ENCODE measurements at regions not wholly inside any gene's neighbourhood (a gene's known extent, or its start where the extent isn't known, plus 50 kb on each side); places are given as distances from the start of the nearest gene placed in this dataset.

DNA sequence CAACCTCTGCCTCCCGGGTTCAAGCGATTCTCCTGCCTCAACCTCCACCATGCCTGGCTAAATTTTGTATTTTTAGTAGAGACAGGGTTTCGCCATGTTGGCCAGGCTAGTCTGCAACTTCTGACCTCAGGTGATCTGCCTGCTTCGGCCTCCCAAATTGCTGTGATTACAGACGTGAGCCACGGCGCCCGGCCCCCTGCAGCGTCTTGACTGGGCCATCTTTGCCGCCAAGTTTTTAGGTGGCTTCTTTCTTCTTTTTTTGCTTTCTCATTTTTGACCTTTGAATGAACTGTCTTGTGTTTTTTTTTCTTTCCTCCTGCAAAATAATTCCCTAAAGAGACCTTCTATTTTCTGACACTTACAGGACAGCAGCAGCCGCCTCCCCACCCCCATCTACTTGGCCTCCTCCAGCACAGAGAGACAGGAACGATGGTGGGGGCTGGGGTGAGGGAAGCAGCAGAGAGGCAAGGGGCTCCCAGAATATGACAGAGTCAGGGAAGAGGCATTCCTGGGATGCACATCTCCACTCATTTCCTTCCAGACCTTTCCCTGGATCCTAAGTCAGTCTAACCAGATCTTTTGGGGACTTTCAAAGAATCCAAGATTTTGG, 92.6 kb upstream of the ALX4 start:
- H3K27me3 Mint-ChIP-seq = peaks cover 9% of the 10 kb centered on the region
- DNase-seq = no peak
- H3K4me1 Mint-ChIP-seq = no peaks in the 10 kb centered on the region
- H3K4me3 Mint-ChIP-seq = no peak overlapping the region
- no peak overlapping the region for H3K27ac Mint-ChIP-seq
- no peaks in the 10 kb centered on the region for H3K9me3 Mint-ChIP-seq
- no peaks in the 10 kb centered on the region for H3K36me3 Mint-ChIP-seq

DNA sequence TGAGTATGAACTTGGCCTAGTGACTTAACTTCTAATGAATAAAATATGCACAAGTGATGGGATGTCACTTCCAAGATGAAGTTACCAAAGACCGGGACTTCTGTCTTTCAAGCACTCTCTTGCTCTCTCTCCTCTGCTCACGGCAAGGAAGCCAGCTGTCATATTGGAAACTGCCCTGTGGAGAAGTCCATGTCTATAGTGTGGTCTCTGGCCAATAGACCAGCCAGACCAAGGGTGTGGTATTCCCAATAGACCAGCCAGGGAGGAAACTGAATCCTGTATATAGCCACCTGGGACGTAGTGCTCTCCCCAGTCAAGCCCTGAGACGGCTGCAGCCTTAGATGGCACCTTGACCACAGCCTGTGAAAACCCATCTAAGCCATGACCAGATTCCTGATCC, 93.2 kb upstream of the ALX4 start:
- Mint-ChIP-seq H3K36me3 (no peaks in the 10 kb centered on the region), H3K27ac (no peak overlapping the region), H3K27me3 (peaks cover 5% of the 10 kb centered on the region), H3K4me1 (no peaks in the 10 kb centered on the region), H3K9me3 (no peaks in the 10 kb centered on the region), H3K4me3 (no peak overlapping the region)
- DNase-seq = no peak

DNA sequence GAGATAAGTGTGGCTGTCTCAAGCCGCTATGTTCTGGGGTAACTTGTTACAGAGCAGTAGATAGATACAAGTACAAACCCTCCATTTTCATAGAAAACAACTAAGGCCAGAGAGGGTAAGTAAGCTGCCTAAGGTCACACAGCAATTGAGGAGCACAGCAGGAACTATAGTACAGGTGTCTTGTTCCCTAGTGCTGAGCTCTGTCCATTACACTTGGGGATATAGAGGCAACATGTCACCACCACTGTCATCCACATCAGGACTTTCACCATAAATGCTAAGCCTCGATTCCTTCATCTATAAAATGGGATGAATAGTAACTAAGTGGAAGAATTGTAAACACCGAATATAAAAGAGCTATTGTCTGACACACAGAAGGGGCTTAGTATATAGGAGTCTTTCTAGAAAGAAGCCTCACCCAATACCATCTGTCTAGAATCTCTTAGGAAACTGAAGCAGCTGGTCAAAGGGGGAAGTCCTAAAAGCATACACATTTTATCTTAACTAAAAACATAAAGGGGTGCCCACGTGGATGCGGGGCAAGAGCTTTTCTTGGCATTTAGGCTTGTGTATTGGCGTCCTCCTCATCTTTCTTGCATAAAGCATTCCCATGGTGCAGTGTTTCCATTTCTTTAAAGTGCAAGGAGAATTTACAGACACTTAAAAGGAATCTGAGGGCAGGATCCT, 93.8 kb upstream of the ALX4 start:
- no peak for DNase-seq

DNA sequence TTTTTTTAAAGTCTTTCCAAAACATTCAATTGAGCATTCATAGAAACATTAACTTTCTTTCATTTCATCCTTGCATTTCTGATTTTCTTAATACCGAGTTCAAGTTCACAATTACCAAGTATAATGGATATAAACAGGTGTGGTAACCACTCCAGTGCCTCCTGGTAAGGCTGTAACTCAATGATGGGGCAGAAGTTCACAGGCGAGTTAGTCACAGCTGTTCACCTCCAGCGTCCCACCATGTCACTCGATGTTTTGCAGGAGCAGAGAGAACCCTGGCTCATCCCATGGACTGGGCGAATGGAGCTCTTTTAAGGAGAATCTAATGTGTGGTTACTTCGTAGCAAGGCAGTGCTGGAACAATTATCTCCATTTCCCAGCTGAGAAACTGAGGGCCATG, 94.4 kb upstream of the ALX4 start:
- peaks cover 5% of the 10 kb centered on the region for H3K27me3 Mint-ChIP-seq
- H3K4me3 Mint-ChIP-seq = no peak overlapping the region
- no peaks in the 10 kb centered on the region for H3K36me3 Mint-ChIP-seq
- H3K9me3 Mint-ChIP-seq = no peaks in the 10 kb centered on the region
- no peak overlapping the region for H3K27ac Mint-ChIP-seq
- H3K4me1 Mint-ChIP-seq = no peaks in the 10 kb centered on the region
- DNase-seq = no peak

More for the DNA sequence above, 93.8 kb upstream of the ALX4 start:
- no peak overlapping the region for H3K4me3 Mint-ChIP-seq
- H3K9me3 Mint-ChIP-seq = no peaks in the 10 kb centered on the region
- no peaks in the 10 kb centered on the region for H3K36me3 Mint-ChIP-seq
- H3K27ac Mint-ChIP-seq = no peak overlapping the region
- no peaks in the 10 kb centered on the region for H3K4me1 Mint-ChIP-seq
- H3K27me3 Mint-ChIP-seq = peaks cover 5% of the 10 kb centered on the region

DNA sequence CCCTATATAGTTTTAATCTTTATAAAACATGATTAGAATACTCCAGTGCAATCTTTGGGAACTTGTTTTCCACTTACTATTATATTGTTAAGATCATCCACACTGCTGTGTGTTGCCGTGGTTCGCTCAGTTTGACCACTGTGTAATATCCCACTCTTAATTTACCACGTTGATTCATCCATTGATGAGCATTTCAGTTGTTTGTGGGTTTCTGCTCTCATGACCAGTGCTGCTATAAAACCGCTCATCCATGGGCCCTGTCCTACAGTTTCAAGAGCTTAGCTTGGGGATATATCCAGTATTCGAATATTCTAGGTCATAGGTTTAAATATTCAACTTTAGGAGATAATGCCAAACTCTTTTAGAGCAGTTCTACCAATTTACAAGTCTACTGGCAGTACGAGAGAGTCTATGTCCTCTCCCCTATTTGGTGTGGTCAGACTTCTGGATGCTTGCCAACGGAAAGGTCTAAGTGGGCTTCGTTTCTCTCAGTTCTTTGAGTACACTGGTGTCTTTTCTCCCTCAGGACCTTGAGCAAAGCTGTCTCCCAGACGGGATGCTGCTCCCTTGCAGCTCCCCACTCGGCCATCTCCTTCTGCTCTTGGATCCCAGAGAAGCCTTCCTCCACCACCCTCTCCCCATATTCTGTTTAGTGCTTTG, 94.9 kb upstream of the ALX4 start:
- Mint-ChIP-seq H3K27me3 (peaks cover 9% of the 10 kb centered on the region), H3K27ac (no peak overlapping the region), H3K4me3 (no peak overlapping the region), H3K36me3 (no peaks in the 10 kb centered on the region), H3K9me3 (no peaks in the 10 kb centered on the region), H3K4me1 (no peaks in the 10 kb centered on the region)
- no peak for DNase-seq

DNA sequence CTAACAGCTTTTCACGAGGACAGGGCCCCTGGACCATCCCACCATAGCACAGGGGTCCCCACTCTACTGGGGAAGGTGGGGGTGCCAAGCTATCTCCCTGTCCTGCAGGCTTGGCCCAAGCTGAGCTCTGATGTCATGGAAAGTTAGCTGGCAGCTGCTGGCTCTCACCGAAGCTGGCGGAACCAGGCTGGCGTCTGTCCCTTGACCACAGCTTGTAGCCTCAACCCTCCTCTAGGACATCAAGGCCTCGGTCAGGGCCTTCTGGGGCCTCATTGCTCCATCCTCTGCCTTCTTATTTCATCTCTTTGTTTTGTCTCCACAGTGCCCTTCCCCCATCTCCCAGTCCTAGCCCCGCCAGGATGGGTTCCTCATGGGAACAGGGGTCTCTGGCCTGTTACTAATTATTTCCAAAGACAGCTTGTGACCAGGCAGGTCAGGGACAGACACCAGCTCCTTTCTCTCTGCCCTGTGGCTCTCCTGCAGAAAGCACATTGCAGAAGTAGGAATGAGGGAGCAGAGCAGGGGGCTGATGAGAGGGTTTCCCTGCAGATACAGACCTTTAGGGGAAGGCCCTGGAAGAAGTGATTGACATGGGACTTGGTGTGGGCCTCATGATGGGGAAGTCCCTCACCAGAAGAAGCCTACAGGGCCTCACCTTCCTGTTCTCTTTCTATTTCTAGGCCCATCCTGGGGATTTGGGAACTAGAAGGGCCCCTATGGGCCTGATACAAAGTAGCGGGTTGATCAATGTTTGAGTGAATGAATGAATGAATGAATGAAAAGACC, 97.5 kb upstream of the ALX4 start:
- Mint-ChIP-seq H3K36me3 (no peaks in the 10 kb centered on the region), H3K4me1 (no peaks in the 10 kb centered on the region), H3K4me3 (no peak overlapping the region), H3K27ac (no peak overlapping the region), H3K9me3 (peaks cover 1% of the 10 kb centered on the region), H3K27me3 (peaks cover 8% of the 10 kb centered on the region)
- no peak for DNase-seq

DNA sequence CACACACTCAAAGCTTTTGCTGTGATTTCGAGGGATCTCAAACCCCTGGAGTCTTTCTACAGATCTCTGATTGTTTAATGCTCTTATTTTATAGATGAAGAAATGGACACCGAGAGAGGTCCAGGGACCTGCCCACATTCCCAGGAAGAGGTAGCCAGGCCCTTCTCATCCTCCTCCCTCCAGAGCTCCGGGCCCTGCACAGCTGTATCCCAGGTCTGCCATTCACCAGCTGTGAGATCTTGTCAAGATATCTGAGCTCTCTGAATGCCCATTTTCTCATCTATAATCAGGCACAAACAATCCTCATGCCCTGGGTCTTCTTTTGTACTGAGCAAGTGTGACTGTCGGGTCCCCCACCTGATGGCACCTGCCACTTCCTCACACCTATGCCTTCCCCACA, 98.2 kb upstream of the ALX4 start:
- Mint-ChIP-seq H3K36me3 (no peaks in the 10 kb centered on the region), H3K4me1 (no peaks in the 10 kb centered on the region), H3K4me3 (no peak overlapping the region), H3K27ac (no peak overlapping the region), H3K9me3 (peaks cover 1% of the 10 kb centered on the region), H3K27me3 (peaks cover 11% of the 10 kb centered on the region)
- no peak for DNase-seq

DNA sequence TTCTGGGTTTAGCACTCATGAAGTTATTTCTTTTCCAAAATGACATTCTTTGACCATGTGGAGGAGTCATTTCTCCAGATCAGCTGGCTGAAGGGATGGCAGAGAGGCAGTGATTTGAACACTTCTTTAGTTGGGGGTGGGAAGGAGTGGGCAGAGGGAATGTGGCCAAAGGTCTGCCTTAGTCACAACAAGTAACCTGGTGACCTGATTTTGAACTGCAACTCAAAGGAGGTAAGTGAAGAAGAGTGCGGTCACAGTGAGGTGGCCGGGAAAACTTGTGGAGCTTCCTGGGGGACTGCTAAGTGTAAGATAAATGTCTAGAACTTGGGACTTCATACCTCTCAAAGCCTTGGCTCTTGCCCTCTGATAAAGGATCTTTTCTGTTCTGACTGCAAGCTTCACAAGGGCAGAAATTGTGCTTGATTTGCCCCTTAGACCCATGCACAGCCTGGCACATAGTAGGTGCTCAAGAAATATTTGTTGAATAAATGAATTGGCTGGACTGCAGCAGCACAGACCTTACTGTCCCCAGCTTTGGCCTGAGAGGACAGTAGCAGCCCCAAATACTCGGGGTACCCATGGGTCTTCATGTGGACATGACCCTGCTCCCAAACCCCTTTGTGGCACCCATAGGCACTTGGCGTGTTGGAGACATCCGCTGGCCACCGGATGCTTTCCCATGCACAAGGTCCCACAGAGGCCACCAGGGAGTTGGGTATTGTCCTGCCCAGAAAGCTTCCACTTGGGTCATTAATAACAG, 99.0 kb upstream of the ALX4 start:
- no peak overlapping the region for H3K27ac Mint-ChIP-seq
- no peaks in the 10 kb centered on the region for H3K4me1 Mint-ChIP-seq
- peaks cover 1% of the 10 kb centered on the region for H3K9me3 Mint-ChIP-seq
- DNase-seq = no peak
- H3K4me3 Mint-ChIP-seq = no peak overlapping the region
- H3K36me3 Mint-ChIP-seq = no peaks in the 10 kb centered on the region
- H3K27me3 Mint-ChIP-seq = peaks cover 11% of the 10 kb centered on the region

DNA sequence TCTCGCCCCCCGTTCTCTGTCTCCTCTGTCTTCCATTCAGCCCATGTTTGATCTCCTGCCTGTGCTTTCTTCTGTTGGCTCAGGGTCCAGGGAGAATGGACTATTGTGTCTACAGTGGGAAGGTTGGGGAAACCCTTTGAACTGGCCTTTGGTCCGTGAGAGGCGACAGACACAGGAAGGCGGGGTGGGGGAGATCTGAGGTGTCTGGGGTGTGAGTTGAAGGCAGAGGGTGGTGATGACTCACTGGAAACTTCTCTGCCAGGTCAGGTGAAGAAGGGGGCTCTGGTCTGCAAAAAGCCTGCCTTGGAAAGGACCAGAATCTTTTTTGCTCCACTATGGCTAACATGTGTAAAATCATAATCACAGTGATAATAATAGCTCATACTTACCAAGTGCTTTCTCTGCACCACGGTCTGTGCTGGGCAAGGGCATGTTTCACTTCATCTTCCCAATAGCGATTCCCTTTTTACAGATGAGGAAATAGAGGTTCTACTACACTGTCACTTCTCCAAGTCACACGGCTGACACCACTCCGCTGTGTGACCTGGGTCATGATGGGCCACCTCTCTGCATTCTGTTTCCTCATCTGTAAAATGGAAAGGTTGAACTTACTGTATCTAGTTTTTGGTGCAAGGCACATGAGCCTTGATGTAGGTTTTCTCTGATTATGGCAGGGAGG, 99.8 kb upstream of the ALX4 start:
- no peaks in the 10 kb centered on the region for H3K4me1 Mint-ChIP-seq
- no peaks in the 10 kb centered on the region for H3K36me3 Mint-ChIP-seq
- peaks cover 11% of the 10 kb centered on the region for H3K27me3 Mint-ChIP-seq
- H3K9me3 Mint-ChIP-seq = peaks cover 1% of the 10 kb centered on the region
- DNase-seq = no peak
- no peak overlapping the region for H3K27ac Mint-ChIP-seq
- no peak overlapping the region for H3K4me3 Mint-ChIP-seq

DNA sequence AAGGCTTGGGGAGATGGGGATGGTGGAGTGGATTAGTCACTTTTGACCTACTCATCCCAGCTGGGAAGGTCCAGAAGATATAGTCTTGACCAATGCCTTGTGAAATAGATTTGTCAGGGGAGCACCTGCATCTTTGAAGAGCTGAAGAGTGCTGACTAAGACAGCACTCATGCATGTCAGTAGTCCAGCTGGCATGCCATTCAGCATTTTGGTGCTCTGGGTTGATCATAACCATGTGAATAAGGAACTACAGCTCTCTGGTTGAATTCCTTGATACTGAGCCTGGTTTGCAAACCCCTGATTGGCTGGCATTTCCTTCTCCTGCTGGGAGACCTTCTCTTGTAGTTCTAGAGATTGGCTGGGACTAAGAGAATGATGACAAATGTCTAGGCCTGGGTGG, 106.8 kb upstream of the ALX4 start:
- H3K4me3 Mint-ChIP-seq = no peak overlapping the region
- no peaks in the 10 kb centered on the region for H3K9me3 Mint-ChIP-seq
- H3K4me1 Mint-ChIP-seq = no peaks in the 10 kb centered on the region
- H3K27ac Mint-ChIP-seq = no peak overlapping the region
- peaks cover 4% of the 10 kb centered on the region for H3K27me3 Mint-ChIP-seq
- no peaks in the 10 kb centered on the region for H3K36me3 Mint-ChIP-seq
- DNase-seq = no peak

DNA sequence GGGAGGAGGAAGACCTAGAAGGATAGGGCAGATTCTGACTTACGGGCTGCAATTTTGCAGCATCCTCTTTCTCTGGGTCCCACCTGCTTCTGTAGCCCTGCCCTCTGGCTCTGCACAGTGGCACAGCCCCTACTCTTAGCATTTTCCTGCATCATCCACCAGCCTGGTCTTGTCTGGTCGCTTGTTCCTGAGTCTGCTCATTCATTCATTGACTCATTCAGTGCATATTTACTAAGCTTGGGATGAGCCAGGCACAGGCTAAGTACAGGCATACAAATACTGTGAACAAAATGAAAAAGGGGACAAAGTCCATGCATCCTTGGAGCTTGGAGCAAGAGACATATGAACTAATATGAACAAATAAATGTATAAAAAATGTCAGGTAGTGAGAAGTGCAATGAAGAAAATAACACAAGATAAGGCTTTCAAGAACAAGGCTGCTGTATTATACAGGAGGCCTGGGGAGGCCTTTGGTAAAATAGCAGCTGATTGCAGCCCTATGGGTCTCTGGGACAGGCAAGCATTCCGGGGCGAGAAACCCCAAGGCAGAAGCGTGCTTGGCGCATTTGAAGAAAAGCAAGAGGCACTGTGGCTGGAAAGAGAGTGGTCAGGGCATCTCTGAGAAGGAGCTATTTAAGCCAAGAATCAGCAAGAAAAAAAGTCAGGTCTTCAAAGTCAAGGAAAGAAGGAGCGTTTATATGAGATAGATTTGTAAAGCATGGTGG, 108.0 kb upstream of the ALX4 start:
- DNase-seq = no peak
- Mint-ChIP-seq H3K4me1 (no peaks in the 10 kb centered on the region), H3K4me3 (no peak overlapping the region), H3K9me3 (no peaks in the 10 kb centered on the region), H3K36me3 (no peaks in the 10 kb centered on the region), H3K27me3 (no peaks in the 10 kb centered on the region), H3K27ac (no peak overlapping the region)

DNA sequence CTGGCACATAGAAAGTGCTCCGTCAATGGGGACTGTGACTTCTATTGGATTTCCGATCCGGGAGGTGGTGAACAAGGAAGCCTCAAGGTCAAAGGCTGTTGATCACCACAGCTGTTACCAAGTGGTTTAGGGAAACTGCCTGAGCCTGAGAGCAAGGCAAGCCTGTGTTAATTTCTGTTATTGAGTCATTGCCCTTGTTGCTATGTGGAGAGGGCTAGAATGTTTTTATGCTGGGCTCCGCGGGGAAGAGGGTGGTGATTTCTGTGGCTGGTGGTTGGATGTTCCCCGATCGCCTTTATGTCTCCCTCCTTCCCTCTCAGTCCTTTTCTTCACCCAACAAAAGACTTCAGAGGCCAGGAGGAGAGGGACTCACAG, 108.5 kb upstream of the ALX4 start:
- Mint-ChIP-seq H3K9me3 (no peaks in the 10 kb centered on the region), H3K27ac (no peak overlapping the region), H3K27me3 (peaks cover 5% of the 10 kb centered on the region), H3K4me3 (no peak overlapping the region), H3K4me1 (no peaks in the 10 kb centered on the region), H3K36me3 (no peaks in the 10 kb centered on the region)
- DNase-seq = no peak

DNA sequence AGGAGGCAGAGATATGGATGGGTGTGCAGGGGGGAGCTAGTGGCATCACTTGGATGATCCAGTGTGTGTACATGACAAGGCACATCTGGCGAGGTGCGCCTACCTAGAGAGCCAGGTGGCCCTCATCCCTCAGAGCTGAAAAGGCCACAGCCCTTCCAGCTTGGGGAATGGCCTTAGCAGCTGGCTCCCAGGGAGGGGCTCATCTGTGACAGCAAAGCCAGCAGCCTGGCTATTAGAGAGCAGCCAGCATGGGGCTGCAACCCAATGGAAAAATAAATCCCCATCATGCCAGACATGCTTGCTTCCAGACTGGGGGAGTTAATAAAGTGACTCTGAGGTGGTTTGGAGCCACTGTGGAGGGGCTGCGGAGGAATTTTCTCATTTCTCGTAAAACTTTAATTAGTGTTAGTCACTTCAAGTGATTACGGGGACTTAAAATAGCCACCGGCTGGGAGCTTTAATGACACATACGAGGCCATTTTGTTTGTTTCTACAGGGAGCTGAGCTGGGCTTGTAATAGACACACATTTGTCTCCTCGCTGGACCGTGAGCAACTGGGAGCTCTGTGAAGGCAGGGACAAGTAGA, 111.2 kb upstream of the ALX4 start:
- Mint-ChIP-seq H3K36me3 (no peaks in the 10 kb centered on the region), H3K9me3 (no peaks in the 10 kb centered on the region), H3K27ac (no peak overlapping the region), H3K4me1 (no peaks in the 10 kb centered on the region), H3K4me3 (no peak overlapping the region), H3K27me3 (peaks cover 13% of the 10 kb centered on the region)
- no peak for DNase-seq

DNA sequence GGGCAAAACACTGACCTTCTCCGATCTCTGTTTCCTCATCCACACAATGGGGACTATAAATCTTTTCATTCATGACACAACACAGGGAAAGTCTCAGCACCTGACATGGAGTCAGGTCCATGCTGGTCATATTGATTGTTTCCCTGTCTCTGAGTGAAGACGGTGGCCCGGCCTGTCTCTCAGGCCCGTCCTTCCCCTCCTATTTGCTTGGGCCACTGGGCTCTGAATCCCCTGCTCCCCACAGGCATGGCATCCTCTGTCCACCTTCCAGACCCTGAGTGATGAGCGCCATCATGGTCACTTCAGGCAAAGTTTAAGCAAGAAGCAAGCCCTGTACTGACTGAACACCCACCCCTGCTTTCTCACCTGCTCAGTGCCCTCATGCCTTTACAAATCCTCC, 113.3 kb upstream of the ALX4 start:
- Mint-ChIP-seq H3K27ac (no peak overlapping the region), H3K4me1 (no peaks in the 10 kb centered on the region), H3K27me3 (peaks cover 27% of the 10 kb centered on the region), H3K36me3 (no peaks in the 10 kb centered on the region), H3K9me3 (no peaks in the 10 kb centered on the region), H3K4me3 (no peak overlapping the region)
- no peak for DNase-seq
